HS-5 (cell line): ENCODE measurements at regions not wholly inside any gene's neighbourhood (a gene's known extent, or its start where the extent isn't known, plus 50 kb on each side); places are given as distances from the start of the nearest gene placed in this dataset.

Experiments used
- DNase-seq: peaks from one replicate; pipeline ENCODE4 v3.0.0-alpha.2; 2012; ENCODE audit warnings: low read depth

- no peak for DNase-seq
Observed at GRCh38 chr1:181326348-181326747, 157.0 kb upstream of the CACNA1E start.

- no peak for DNase-seq
Observed at GRCh38 chr1:181327796-181328195, 155.5 kb upstream of the CACNA1E start.

GRCh38 chr1:181334724-181335123, 148.6 kb upstream of the CACNA1E start:
- DNase-seq = no peak

DNA sequence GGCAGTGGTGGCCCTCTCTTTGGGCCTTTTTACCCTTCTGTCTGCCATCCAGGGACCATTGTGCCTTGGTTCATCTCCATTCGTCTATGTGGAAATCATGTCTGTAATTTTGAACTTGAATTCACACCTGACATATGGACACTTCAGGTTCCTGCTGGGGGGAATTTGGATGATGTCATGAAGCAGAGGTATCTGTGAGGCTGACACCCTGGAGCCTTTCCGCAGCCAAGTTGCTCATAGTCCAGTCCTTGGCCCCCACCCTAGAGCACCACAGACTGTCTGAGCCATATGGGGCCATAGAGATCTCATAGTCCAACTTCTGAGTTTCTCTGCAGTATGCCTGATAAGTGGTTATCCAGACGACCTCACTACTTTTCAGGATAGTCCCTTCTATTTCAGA, 147.7 kb upstream of the CACNA1E start:
- no peak for DNase-seq

- no peak for DNase-seq
Observed at GRCh38 chr1:181341026-181341632, 142.2 kb upstream of the CACNA1E start.

GRCh38 chr1:181344091-181344490, 139.2 kb upstream of the CACNA1E start:
- DNase-seq = no peak

- no peak for DNase-seq
Observed at GRCh38 chr1:181345146-181345545, 138.2 kb upstream of the CACNA1E start.

GRCh38 chr1:181347495-181348390, 135.6 kb upstream of the CACNA1E start:
- DNase-seq = no peak

DNA sequence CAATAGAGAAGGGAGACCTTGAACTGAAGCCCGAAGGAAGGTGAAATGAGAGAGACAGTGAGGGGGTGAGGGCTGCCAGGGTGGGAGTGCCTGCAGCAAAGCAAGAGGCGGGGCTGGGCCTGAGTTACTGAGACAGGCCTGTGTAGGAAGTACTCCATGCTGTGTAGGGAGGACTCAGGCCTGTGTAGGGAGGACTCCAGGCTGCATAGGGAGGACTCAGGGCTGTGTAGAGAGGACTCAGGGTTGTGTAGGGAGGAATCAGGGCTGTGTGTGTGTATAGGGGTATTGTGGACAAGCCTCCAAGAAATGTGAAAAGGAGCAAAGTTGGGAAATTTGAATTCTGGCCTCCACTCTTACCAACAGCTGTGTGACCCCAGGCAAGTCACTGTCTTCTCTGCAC, 133.8 kb upstream of the CACNA1E start:
- no peak for DNase-seq

DNA sequence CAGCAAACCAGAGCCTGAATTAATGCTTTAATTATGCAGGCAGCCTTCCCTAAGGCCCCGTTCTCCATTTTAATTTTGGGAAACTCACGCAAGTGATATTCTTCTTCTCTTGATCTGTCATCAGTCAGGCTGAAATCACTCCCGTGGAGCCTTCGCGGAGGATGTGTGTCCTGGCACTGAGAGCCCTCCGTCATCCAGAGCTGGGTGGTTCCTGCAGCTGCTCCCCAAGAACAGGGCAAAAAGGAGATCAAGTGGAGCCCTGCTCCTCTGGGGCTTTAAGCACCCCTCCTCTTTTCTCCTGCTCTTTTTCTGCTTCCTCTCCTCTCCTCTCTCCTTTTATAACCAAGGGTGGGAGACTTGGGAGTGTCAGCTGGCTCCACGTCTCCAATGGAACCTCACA, 133.2 kb upstream of the CACNA1E start:
- DNase-seq = no peak

DNA sequence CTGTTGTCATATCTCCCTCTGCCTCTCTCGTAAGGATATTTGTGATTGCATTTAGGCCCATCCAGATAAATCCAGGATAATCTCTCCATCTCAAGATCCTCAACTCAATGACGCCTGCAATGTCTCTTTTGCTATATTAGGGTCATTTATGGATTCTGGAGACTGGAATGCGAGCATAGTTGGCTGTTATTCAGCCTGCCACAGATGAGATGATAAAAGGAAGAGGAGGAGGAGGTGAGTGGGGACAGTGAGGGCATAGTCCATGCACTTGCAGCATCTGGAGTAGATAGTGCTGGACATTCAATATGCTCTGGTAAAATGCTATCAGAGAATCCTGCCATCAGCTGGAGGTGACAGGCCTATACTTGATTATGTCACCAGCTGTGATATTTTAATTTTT, 131.6 kb upstream of the CACNA1E start:
- DNase-seq = no peak

GRCh38 chr1:181352695-181353094, 130.6 kb upstream of the CACNA1E start:
- no peak for DNase-seq

DNA sequence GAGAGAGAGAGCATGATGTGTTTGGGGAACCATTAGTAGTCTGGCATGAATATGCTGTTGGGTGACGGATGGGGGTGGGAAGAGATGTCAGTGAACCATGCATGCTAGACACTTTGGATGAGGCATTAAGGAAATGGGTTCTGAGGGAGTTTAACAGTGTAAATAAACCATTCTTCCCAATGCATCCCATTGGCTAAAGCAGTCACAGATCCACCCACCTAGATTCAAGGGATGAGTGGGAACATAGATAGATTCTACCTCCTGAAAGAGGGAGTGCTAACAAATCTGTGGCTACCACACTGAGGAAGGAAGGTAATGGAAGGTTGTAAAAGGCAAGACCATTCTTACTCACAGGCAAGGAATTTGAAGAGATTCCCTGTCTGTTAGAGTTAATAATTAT, 129.8 kb upstream of the CACNA1E start:
- DNase-seq = no peak

GRCh38 chr1:181354865-181355264, 128.5 kb upstream of the CACNA1E start:
- DNase-seq = no peak

- DNase-seq = no peak
Observed at GRCh38 chr1:181356505-181357340, 126.6 kb upstream of the CACNA1E start.

GRCh38 chr1:181359012-181359411, 124.3 kb upstream of the CACNA1E start:
- DNase-seq = no peak

- DNase-seq = no peak
Observed at GRCh38 chr1:181364801-181365200, 118.5 kb upstream of the CACNA1E start.

- no peak for DNase-seq
Observed at GRCh38 chr1:181366910-181367309, 116.4 kb upstream of the CACNA1E start.

GRCh38 chr1:181369416-181369815, 113.9 kb upstream of the CACNA1E start:
- DNase-seq = no peak

DNA sequence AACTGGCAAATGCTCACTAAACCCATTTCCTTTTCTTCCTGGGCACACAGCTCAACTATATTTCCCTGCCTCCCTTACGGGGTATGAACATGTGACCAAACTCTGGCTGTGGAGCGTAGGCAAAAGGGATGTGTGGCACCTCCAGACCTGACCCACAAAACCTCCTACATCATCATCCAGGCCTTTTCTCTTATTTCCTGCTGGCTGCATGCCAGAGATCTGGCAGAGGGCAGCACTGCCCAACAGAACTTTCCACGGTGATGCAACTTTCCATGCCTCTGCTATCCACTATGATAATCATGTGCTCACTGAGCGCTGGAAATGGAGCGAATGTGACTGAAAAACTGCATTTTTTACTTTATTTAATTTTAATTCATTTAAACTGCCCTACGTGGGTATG, 99.6 kb upstream of the CACNA1E start:
- no peak for DNase-seq

DNA sequence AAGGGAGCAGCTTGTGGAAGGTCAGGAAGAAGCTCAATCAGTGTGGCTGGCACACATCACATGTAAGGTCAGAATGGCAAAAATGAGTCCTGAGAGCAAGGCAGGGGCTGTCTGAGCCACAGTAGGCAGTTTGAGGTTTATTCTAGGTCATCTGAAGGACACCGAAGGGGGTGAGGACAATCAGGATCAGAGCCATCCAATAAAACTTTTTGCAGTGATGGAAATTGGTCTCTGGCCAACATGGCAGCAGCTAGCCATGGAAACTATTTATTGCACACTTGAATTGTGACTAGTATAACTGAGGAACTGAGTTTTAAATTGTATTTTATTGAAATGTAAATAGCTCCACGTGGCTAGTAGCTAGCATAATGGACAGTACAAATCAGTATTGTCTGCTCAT, 97.0 kb upstream of the CACNA1E start:
- no peak for DNase-seq

DNA sequence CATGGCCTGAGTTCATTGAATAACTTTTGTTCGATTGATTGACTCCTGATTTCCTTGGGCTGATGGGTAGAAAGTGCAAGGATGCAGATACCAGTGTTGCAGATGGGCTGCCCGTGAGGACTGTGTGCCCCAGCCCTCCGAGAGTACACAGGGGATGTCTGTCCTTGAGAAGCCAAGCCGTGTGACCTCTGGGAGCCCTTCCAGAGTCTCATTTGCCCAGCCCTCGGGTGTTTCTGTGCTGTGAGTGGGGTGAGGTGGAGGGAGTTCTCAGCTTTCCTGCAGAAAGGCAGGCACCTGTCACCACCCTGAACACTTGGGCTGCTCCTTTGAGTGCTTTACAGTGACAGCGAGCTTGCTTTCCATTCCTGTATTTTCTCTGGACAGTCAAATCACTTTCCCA, 96.4 kb upstream of the CACNA1E start:
- DNase-seq = no peak

- DNase-seq = no peak
Observed at GRCh38 chr1:181387702-181388101, 95.6 kb upstream of the CACNA1E start.
